ENCODE measurements at regions not wholly inside any gene's neighbourhood (a gene's known extent, or its start where the extent isn't known, plus 50 kb on each side); places are given as distances from the start of the nearest gene placed in this dataset.
A peak's percentile ranks its signal among the peaks of the same experiment; 100 is the strongest.

GRCh38 chr16:77589071-77589765, 133.1 kb upstream of the NUDT7 start:
- Histone ChIP-seq H3K36me3 (ENCODE audit: control insufficient read depth in 2 of 2, extremely low read depth in 1 of 2, insufficient read depth in 2 of 2, low read length in 2 of 2) (no peaks in the 10 kb centered on the region), H3K9me1 (replicated peaks; ENCODE audit: control insufficient read depth, extremely low read depth, insufficient read depth, low read length) (no peaks in the 10 kb centered on the region), H3K9me3 (replicated peaks; ENCODE audit: control insufficient read depth, insufficient read depth, low read length) (no peaks in the 10 kb centered on the region), H3K4me1 (ENCODE audit: control insufficient read depth, extremely low read depth, insufficient read depth, low read length) (peaks cover 76% of the 10 kb centered on the region), H3K79me2 (ENCODE audit: control insufficient read depth, insufficient read depth, low read length) (no peaks in the 10 kb centered on the region), H3K9ac (replicated peaks; ENCODE audit: extremely low read depth, insufficient read depth, low read length) (no peak overlapping the region), H3K4me2 (ENCODE audit: insufficient read depth, low read length) (no peak overlapping the region), H3K4me3 (replicated peaks in 1 of 3; ENCODE audit: insufficient read depth in 1 of 3, low read depth in 1 of 3, low read length in 3 of 3) (no peak overlapping the region), H2AFZ (ENCODE audit: low read depth, low read length) (no peak overlapping the region), H3K27me3 (ENCODE audit: control insufficient read depth in 2 of 2, insufficient read depth in 2 of 2, low read length in 2 of 2) (no peaks in the 10 kb centered on the region), H4K20me1 (replicated peaks; ENCODE audit: control insufficient read depth, extremely low read depth, insufficient read depth, low read length) (no peaks in the 10 kb centered on the region), H3K27ac (ENCODE audit: insufficient read depth, low read depth, low read length) (no peak overlapping the region)
- DNase-seq (ENCODE audit: low read depth, low spot score) (no peak), FAIRE-seq (no peak)
- dilution Hi-C loops (cut with MboI; ENCODE audit: extremely low pct_ligation_motif_present, low sequenced_read_pairs) (loop anchor here (25.0 kb wide), 1 partner anchor 352 kb away; no protein-coding TSS in a partner anchor), intact Hi-C loops (cut with micrococcal nuclease) (loop anchor here (5.0 kb wide), 1 partner anchor 508 kb away; the partner anchor contains the start of gene WWOX)
- ChIA-PET CTCF (interaction anchor here (1.3 kb wide), 1 partner anchor 10 kb away, joined by 3 read pairs; no protein-coding TSS in a partner anchor), POLR2A (no interaction called here)
- no peak for TF ChIP-seq EZH2 (IDR thresholded peaks at IDR 0.05; ENCODE audit: borderline replicate concordance, low read depth, low read length, severe bottlenecking)
- BruUV-seq (replicated peaks) = no TSS peak

- BruUV-seq (replicated peaks) = no TSS peak
- intact Hi-C loops (cut with micrococcal nuclease) (loop anchor here (5.0 kb wide), 1 partner anchor 132 kb away; the partner anchor contains the start of gene NUDT7), dilution Hi-C loops (cut with MboI; ENCODE audit: extremely low pct_ligation_motif_present, low sequenced_read_pairs) (loop anchor here (25.0 kb wide), 1 partner anchor 353 kb away; no protein-coding TSS in a partner anchor)
- Histone ChIP-seq H3K4me1 (ENCODE audit: control insufficient read depth, extremely low read depth, insufficient read depth, low read length) (peaks cover 79% of the 10 kb centered on the region), H3K9me3 (replicated peaks; ENCODE audit: control insufficient read depth, insufficient read depth, low read length) (no peaks in the 10 kb centered on the region), H2AFZ (ENCODE audit: low read depth, low read length) (no peak overlapping the region), H4K20me1 (replicated peaks; ENCODE audit: control insufficient read depth, extremely low read depth, insufficient read depth, low read length) (no peaks in the 10 kb centered on the region), H3K9ac (replicated peaks; ENCODE audit: extremely low read depth, insufficient read depth, low read length) (no peak overlapping the region), H3K4me3 (replicated peaks in 1 of 3; ENCODE audit: insufficient read depth in 1 of 3, low read depth in 1 of 3, low read length in 3 of 3) (no peak overlapping the region), H3K9me1 (replicated peaks; ENCODE audit: control insufficient read depth, extremely low read depth, insufficient read depth, low read length) (no peaks in the 10 kb centered on the region), H3K27me3 (ENCODE audit: control insufficient read depth in 2 of 2, insufficient read depth in 2 of 2, low read length in 2 of 2) (no peaks in the 10 kb centered on the region), H3K27ac (ENCODE audit: insufficient read depth, low read depth, low read length) (peak overlapping the region; percentile 98), H3K36me3 (ENCODE audit: control insufficient read depth in 2 of 2, extremely low read depth in 1 of 2, insufficient read depth in 2 of 2, low read length in 2 of 2) (no peaks in the 10 kb centered on the region), H3K79me2 (ENCODE audit: control insufficient read depth, insufficient read depth, low read length) (no peaks in the 10 kb centered on the region), H3K4me2 (ENCODE audit: insufficient read depth, low read length) (no peak overlapping the region)
- CTCF ChIA-PET = interaction anchor here (1.2 to 2.5 kb wide), 4 partner anchors 8 to 153 kb away, joined by 3 to 10 read pairs (median 6); no protein-coding TSS in a partner anchor
- DNase-seq (ENCODE audit: low read depth, low spot score) (no peak), FAIRE-seq (no peak)
- POLR2A ChIA-PET = interaction anchor here (1.3 kb wide), 1 partner anchor 15 kb away, joined by 5 read pairs; no protein-coding TSS in a partner anchor
- no peak for TF ChIP-seq MYC (IDR thresholded peaks at IDR 0.05; ENCODE audit: low read depth, low read length)
- no peak for TF ChIP-seq CTCF (IDR thresholded peaks at IDR 0.05; ENCODE audit: extremely low read depth in 1 of 2, insufficient read depth in 1 of 2, low read depth in 1 of 2, low read length in 2 of 2)
- no peak for TF ChIP-seq EZH2 (IDR thresholded peaks at IDR 0.05; ENCODE audit: borderline replicate concordance, low read depth, low read length, severe bottlenecking)
- no peak for TF ChIP-seq JUN (IDR thresholded peaks at IDR 0.05; ENCODE audit: borderline replicate concordance, insufficient read depth, insufficient read length, low read depth)
- no peak for TF ChIP-seq FOS (IDR thresholded peaks at IDR 0.05; ENCODE audit: borderline replicate concordance, insufficient read depth, low read length)
- TF ChIP-seq MAX (IDR thresholded peaks at IDR 0.05; ENCODE audit: insufficient read depth, insufficient read length) = no peak
- TF ChIP-seq GATA2 (IDR thresholded peaks at IDR 0.05; ENCODE audit: insufficient read depth, insufficient read length, low read depth, low read length) = no peak
- no peak for TF ChIP-seq POLR2A (IDR thresholded peaks at IDR 0.05; ENCODE audit: low read depth, low read length)
- TF ChIP-seq POLR2AphosphoS5 (IDR thresholded peaks at IDR 0.05; ENCODE audit: insufficient read depth, low read depth, low read length) = no peak
Measured at GRCh38 chr16:77590707-77591106, 131.6 kb upstream of the NUDT7 start.

Data from endothelial cell of umbilical vein (primary cell).